CD4-positive, alpha-beta memory T cell (primary cell): ENCODE measurements at regions not wholly inside any gene's neighbourhood (a gene's known extent, or its start where the extent isn't known, plus 50 kb on each side); places are given as distances from the start of the nearest gene placed in this dataset.

Source experiments
- CTCF ChIA-PET: fragments of 350-600 bp; sonication (Branson Sonifier 250); formaldehyde crosslinking; loops from one replicate; lab custom pipeline; 2021; ENCODE audit warnings: inconsistent platforms; ENCODE audit not compliant: partially characterized antibody; lab: Charles Lee
- POLR2A ChIA-PET: fragments of 350-600 bp; sonication (Branson Sonifier 250); formaldehyde crosslinking; loops from one replicate; lab custom pipeline; 2021; ENCODE audit not compliant: partially characterized antibody; lab: Charles Lee
- DNase-seq, 5 donors: peaks; one replicate each; pipeline versions ENCODE4 v3.0.0 to v3.0.0-alpha.2; 2020 to 2022; ENCODE audit warnings: mixed read lengths in 1 of 5
- H3K27ac ChIP-seq: one replicate; pipeline ENCODE4 v1.7.0; 2013; ENCODE audit warnings: low read depth, low read length
- H3K27me3 ChIP-seq: 2 replicates; pipeline ENCODE4 v1.7.0; 2013; ENCODE audit warnings: mild to moderate bottlenecking, low read length, moderate library complexity; ENCODE audit not compliant: insufficient read depth
- H3K36me3 ChIP-seq: 2 replicates; pipeline ENCODE4 v1.7.0; 2013; ENCODE audit warnings: mild to moderate bottlenecking, low read length, moderate library complexity; ENCODE audit not compliant: insufficient read depth
- H3K4me1 ChIP-seq: 2 replicates; pipeline ENCODE4 v1.7.0; 2013; ENCODE audit warnings: mild to moderate bottlenecking, low read length, moderate library complexity; ENCODE audit not compliant: insufficient read depth
- H3K4me3 ChIP-seq, 2 donors: one replicate each; pipeline ENCODE4 v1.7.0; 2013; ENCODE audit warnings: low read length in 2 of 2, mild to moderate bottlenecking in 1 of 2
- H3K9me3 ChIP-seq, 2 donors: one replicate each; pipeline ENCODE4 v1.7.0; 2013; ENCODE audit warnings: low read length in 2 of 2, control low read depth in 1 of 2; ENCODE audit not compliant: control insufficient read depth in 1 of 2
- H3K27ac Mint-ChIP-seq, 7 donors: one replicate each; pipeline ENCODE4 v1.8.0; 2020 to 2021; ENCODE audit warnings: mixed read lengths in 7 of 7, mild to moderate bottlenecking in 6 of 7, inconsistent platforms in 3 of 7, moderate library complexity in 3 of 7
- H3K27me3 Mint-ChIP-seq, 2 donors: one replicate each; pipeline ENCODE4 v1.8.0; 2020 to 2021; ENCODE audit warnings: mixed read lengths in 2 of 2
- H3K36me3 Mint-ChIP-seq, 2 donors: one replicate each; pipeline ENCODE4 v1.8.0; 2020 to 2021; ENCODE audit warnings: mixed read lengths in 2 of 2, inconsistent platforms in 1 of 2, mild to moderate bottlenecking in 1 of 2
- H3K4me1 Mint-ChIP-seq, 4 donors: one replicate each; pipeline ENCODE4 v1.8.0; 2020 to 2021; ENCODE audit warnings: mixed read lengths in 4 of 4, mild to moderate bottlenecking in 1 of 4
- H3K4me3 Mint-ChIP-seq, 8 donors: one replicate each; pipeline ENCODE4 v1.8.0; 2020 to 2021; ENCODE audit warnings: mixed read lengths in 8 of 8, mild to moderate bottlenecking in 7 of 8, moderate library complexity in 6 of 8, inconsistent platforms in 3 of 8
- H3K9me3 Mint-ChIP-seq, 8 donors: one replicate each; pipeline ENCODE4 v1.8.0; 2020 to 2021; ENCODE audit warnings: mixed read lengths in 8 of 8, mild to moderate bottlenecking in 5 of 8, inconsistent platforms in 3 of 8, moderate library complexity in 1 of 8
- intact Hi-C: fragments of 100-400 bp; cut with micrococcal nuclease; formaldehyde crosslinking; loops from one replicate; pipeline ENCODE4 v1.15.1; 2023

DNA sequence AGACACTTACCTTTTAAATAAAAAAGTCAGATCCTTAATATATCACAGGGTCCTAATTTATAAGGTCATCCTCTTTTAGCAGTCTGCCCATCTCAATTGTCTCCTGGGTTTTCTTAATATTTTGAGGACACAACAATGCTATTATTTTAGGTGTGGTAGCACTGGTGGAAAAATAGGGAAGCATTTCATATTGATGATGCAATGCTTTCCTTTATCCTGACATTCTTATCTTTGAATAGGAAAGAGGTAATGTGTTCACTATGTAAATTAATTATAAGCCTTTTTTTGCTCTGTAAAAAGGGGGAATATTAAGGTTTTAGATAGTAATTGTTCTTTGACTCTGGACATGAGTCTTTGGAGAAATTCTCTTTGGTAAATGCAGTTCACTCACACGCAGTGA lies 164.7 kb downstream of the YTHDC2 start:
- Mint-ChIP-seq H3K36me3 (no peaks in the 10 kb centered on the region), H3K4me1 (no peaks in the 10 kb centered on the region), H3K4me3 (no peak overlapping the region), H3K9me3 (peaks cover 0 to 4% (median 0%) of the 10 kb centered on the region in 8 donors), H3K27me3 (peaks cover 0 to 8% of the 10 kb centered on the region in 2 donors), H3K27ac (no peak overlapping the region)
- Histone ChIP-seq H3K27me3 (no peaks in the 10 kb centered on the region), H3K36me3 (no peaks in the 10 kb centered on the region), H3K27ac (no peak overlapping the region), H3K9me3 (no peaks in the 10 kb centered on the region), H3K4me3 (no peak overlapping the region), H3K4me1 (no peaks in the 10 kb centered on the region)
- ChIA-PET POLR2A (no interaction called here), CTCF (interaction anchor here (0.8 kb wide), 1 partner anchor 488 kb away, joined by 3 read pairs; no protein-coding TSS in a partner anchor)
- intact Hi-C loops: no loop called here
- DNase-seq: no peak

DNA sequence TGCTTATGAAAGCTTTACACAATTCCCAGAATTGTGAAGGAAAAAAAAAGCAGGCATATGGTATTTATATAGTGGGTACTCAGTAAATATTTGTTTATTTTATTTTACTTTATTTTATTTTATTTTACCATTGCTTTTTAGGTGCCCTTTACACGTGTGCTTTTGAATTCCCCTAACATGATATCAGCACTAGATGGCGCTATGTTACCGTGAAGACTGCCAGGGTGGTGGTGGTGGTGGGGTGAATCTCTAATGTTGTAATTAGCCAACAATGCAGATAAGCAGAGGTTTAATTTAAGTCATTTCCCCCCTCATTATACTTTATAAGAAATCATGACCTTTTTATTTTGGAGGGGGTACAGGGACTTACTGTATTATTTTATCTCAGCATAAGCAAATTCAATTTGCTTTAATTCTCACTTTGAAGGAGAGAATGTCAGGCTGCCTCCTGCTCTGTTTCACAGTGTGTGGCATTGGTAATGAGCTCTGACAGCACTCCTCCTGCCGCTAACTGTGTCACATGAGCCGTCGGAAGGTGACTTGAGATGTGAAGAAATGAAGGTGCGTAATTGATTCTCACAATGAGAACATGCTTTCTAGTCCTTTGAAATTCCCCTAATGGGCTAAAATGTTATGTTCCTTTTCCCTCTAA lies 165.6 kb downstream of the YTHDC2 start:
- H3K36me3 Mint-ChIP-seq: no peaks in the 10 kb centered on the region
- no peak overlapping the region for H3K4me3 Mint-ChIP-seq
- Histone ChIP-seq H3K4me1 (no peaks in the 10 kb centered on the region), H3K4me3 (no peak overlapping the region), H3K9me3 (no peaks in the 10 kb centered on the region), H3K27me3 (no peaks in the 10 kb centered on the region), H3K27ac (no peak overlapping the region), H3K36me3 (no peaks in the 10 kb centered on the region)
- CTCF ChIA-PET: interaction anchor here (0.8 to 1.5 kb wide), 2 partner anchors 63 to 489 kb away, joined by 3 to 4 read pairs; no protein-coding TSS in a partner anchor
- H3K27me3 Mint-ChIP-seq: peaks cover 0 to 5% of the 10 kb centered on the region in 2 donors
- intact Hi-C loops: no loop called here
- H3K27ac Mint-ChIP-seq: no peak overlapping the region
- DNase-seq: peak in 3 of 5 donors; percentile 2 to 15 (median 5)
- POLR2A ChIA-PET: no interaction called here
- no peaks in the 10 kb centered on the region for H3K4me1 Mint-ChIP-seq
- H3K9me3 Mint-ChIP-seq: peaks cover 0 to 3% (median 0%) of the 10 kb centered on the region in 8 donors

DNA sequence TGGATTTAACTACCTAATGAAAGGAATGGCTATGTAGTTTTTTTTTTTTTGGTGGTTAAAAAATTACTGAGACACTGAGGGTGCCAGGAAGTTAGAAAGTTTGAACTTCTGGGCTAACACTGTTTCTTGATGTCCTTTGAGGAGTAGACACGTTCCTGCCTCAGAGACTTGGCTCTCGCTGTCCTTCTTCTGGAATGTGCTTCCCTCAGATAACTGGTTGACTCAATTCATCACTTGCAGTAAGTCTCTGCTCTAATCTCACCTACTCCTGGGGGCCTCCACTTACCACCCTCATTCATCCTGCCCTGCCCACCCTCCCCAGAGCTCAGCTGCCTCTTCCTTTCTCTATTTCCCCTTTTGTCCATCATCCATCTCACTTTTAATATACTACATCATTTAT lies 167.0 kb downstream of the YTHDC2 start:
- Histone ChIP-seq H3K27ac (no peak overlapping the region), H3K36me3 (no peaks in the 10 kb centered on the region), H3K4me3 (no peak overlapping the region), H3K9me3 (no peaks in the 10 kb centered on the region), H3K4me1 (no peaks in the 10 kb centered on the region), H3K27me3 (no peaks in the 10 kb centered on the region)
- no peaks in the 10 kb centered on the region for H3K9me3 Mint-ChIP-seq
- CTCF ChIA-PET: interaction anchor here (0.7 to 1.6 kb wide), 4 partner anchors 10 to 1565 kb away, joined by 3 to 4 read pairs (median 4); no protein-coding TSS in a partner anchor
- H3K4me3 Mint-ChIP-seq: no peak overlapping the region
- peaks cover 2 to 4% of the 10 kb centered on the region in 2 donors for H3K27me3 Mint-ChIP-seq
- H3K4me1 Mint-ChIP-seq: no peaks in the 10 kb centered on the region
- H3K36me3 Mint-ChIP-seq: no peaks in the 10 kb centered on the region
- no peak overlapping the region for H3K27ac Mint-ChIP-seq
- POLR2A ChIA-PET: no interaction called here
- no peak for DNase-seq
- intact Hi-C loops: loop anchor here (5.0 kb wide), 1 partner anchor 767 kb away; no protein-coding TSS in a partner anchor

- intact Hi-C loops: loop anchor here (5.0 kb wide), 1 partner anchor 765 kb away; no protein-coding TSS in a partner anchor
Observed at GRCh38 chr5:113682497-113683136, 169.1 kb downstream of the YTHDC2 start.

GRCh38 chr5:113683211-113683610 lies 169.7 kb downstream of the YTHDC2 start:
- Histone ChIP-seq H3K4me3 (no peak overlapping the region), H3K4me1 (no peaks in the 10 kb centered on the region), H3K27ac (no peak overlapping the region), H3K36me3 (no peaks in the 10 kb centered on the region), H3K27me3 (no peaks in the 10 kb centered on the region), H3K9me3 (no peaks in the 10 kb centered on the region)
- intact Hi-C loops: loop anchor here (5.0 kb wide), 1 partner anchor 764 kb away; no protein-coding TSS in a partner anchor
- ChIA-PET CTCF (interaction anchor here (1.0 kb wide), 1 partner anchor 14 kb away, joined by 3 read pairs; no protein-coding TSS in a partner anchor), POLR2A (no interaction called here)
- no peak for DNase-seq
- no peaks in the 10 kb centered on the region for H3K9me3 Mint-ChIP-seq
- H3K4me1 Mint-ChIP-seq: no peaks in the 10 kb centered on the region
- H3K27me3 Mint-ChIP-seq: peaks cover 2 to 5% of the 10 kb centered on the region in 2 donors
- no peak overlapping the region for H3K27ac Mint-ChIP-seq
- no peak overlapping the region for H3K4me3 Mint-ChIP-seq
- H3K36me3 Mint-ChIP-seq: no peaks in the 10 kb centered on the region

More at GRCh38 chr5:113682497-113683136, 169.1 kb downstream of the YTHDC2 start:
- H3K36me3 Mint-ChIP-seq: no peaks in the 10 kb centered on the region
- Histone ChIP-seq H3K4me3 (no peak overlapping the region), H3K36me3 (no peaks in the 10 kb centered on the region), H3K9me3 (no peaks in the 10 kb centered on the region), H3K4me1 (no peaks in the 10 kb centered on the region), H3K27me3 (no peaks in the 10 kb centered on the region), H3K27ac (no peak overlapping the region)
- DNase-seq: no peak
- H3K27ac Mint-ChIP-seq: no peak overlapping the region
- no peak overlapping the region for H3K4me3 Mint-ChIP-seq
- H3K27me3 Mint-ChIP-seq: peaks cover 2 to 5% of the 10 kb centered on the region in 2 donors
- no peaks in the 10 kb centered on the region for H3K4me1 Mint-ChIP-seq
- POLR2A ChIA-PET: no interaction called here
- H3K9me3 Mint-ChIP-seq: no peaks in the 10 kb centered on the region
- CTCF ChIA-PET: interaction anchor here (1.0 kb wide), 1 partner anchor 15 kb away, joined by 3 read pairs; no protein-coding TSS in a partner anchor

DNA sequence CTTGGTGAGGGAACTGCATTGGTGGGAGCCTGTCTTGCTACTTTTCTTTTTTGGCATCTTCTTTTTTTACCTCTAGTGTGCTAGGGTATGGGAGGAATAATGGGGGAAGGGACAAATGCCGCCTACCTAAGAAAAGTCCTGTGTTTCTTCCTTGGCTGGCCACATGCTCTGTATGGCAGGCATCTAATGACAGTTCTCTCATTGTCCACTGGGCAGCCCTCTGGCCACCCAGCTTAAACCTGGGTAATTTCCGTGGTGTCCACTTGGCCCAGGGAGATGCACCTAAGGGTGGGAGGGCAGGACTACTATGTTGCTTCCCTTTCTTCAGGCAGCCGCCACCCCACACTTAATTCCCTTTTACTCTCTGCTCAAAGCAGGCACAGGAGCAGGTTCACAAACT lies 173.1 kb downstream of the YTHDC2 start:
- no peak overlapping the region for H3K27ac ChIP-seq
- ChIA-PET CTCF (no interaction called here), POLR2A (no interaction called here)
- H3K27me3 Mint-ChIP-seq: peaks cover 11 to 16% of the 10 kb centered on the region in 2 donors
- intact Hi-C loops: no loop called here
- H3K4me1 Mint-ChIP-seq: no peaks in the 10 kb centered on the region
- H3K27ac Mint-ChIP-seq: no peak overlapping the region
- no peaks in the 10 kb centered on the region for H3K9me3 Mint-ChIP-seq
- H3K4me3 Mint-ChIP-seq: no peak overlapping the region
- H3K27me3 ChIP-seq: no peaks in the 10 kb centered on the region
- H3K36me3 Mint-ChIP-seq: no peaks in the 10 kb centered on the region
- H3K36me3 ChIP-seq: no peaks in the 10 kb centered on the region
- H3K4me1 ChIP-seq: no peaks in the 10 kb centered on the region
- H3K4me3 ChIP-seq: no peak overlapping the region
- DNase-seq: no peak
- no peaks in the 10 kb centered on the region for H3K9me3 ChIP-seq

GRCh38 chr5:113689647-113690046 lies 176.2 kb downstream of the YTHDC2 start:
- Histone ChIP-seq H3K9me3 (no peaks in the 10 kb centered on the region), H3K4me3 (no peak overlapping the region), H3K27ac (no peak overlapping the region), H3K4me1 (no peaks in the 10 kb centered on the region), H3K27me3 (no peaks in the 10 kb centered on the region), H3K36me3 (no peaks in the 10 kb centered on the region)
- H3K27ac Mint-ChIP-seq: no peak overlapping the region
- ChIA-PET CTCF (no interaction called here), POLR2A (no interaction called here)
- H3K27me3 Mint-ChIP-seq: peaks cover 26 to 34% of the 10 kb centered on the region in 2 donors
- H3K4me1 Mint-ChIP-seq: no peaks in the 10 kb centered on the region
- intact Hi-C loops: no loop called here
- no peaks in the 10 kb centered on the region for H3K36me3 Mint-ChIP-seq
- H3K9me3 Mint-ChIP-seq: no peaks in the 10 kb centered on the region
- no peak for DNase-seq
- H3K4me3 Mint-ChIP-seq: no peak overlapping the region
